ENCODE measurements at regions not wholly inside any gene's neighbourhood (a gene's known extent, or its start where the extent isn't known, plus 50 kb on each side); places are given as distances from the start of the nearest gene placed in this dataset.

DNA sequence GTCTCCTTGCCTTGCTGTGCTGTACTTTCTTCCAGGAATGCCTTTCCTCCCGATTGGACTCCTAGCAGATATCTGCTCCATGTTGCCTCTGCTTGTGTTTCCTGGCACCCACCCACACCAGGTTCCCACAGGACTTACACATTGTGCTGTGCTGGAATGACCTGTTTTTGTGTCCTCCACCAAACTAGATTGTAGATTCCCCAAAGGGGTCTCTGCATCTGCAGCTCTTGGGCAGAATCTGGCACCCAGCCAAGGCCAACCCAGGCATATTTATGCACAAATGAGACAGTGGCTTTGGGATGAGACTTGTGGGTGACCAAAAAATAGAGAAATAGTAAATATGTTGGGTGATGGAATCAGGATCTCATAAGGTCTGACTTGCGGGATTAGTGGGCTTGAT lies 278.2 kb downstream of the RRAGC start:
- ChIA-PET POLR2A (no interaction called here), CTCF (interaction anchor here (0.6 kb wide), 1 partner anchor 9 kb away, joined by 3 read pairs; no protein-coding TSS in a partner anchor)
- no peak for DNase-seq (ENCODE audit: low read depth, low spot score)
- no peak overlapping the region for H3K4me3 ChIP-seq (ENCODE audit: low read depth, low read length)
- TF ChIP-seq, protein P1, sequence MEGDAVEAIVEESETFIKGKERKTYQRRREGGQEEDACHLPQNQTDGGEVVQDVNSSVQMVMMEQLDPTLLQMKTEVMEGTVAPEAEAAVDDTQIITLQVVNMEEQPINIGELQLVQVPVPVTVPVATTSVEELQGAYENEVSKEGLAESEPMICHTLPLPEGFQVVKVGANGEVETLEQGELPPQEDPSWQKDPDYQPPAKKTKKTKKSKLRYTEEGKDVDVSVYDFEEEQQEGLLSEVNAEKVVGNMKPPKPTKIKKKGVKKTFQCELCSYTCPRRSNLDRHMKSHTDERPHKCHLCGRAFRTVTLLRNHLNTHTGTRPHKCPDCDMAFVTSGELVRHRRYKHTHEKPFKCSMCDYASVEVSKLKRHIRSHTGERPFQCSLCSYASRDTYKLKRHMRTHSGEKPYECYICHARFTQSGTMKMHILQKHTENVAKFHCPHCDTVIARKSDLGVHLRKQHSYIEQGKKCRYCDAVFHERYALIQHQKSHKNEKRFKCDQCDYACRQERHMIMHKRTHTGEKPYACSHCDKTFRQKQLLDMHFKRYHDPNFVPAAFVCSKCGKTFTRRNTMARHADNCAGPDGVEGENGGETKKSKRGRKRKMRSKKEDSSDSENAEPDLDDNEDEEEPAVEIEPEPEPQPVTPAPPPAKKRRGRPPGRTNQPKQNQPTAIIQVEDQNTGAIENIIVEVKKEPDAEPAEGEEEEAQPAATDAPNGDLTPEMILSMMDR (IDR thresholded peaks at IDR 0.05; ENCODE audit: insufficient read depth, low read length, missing control alignments): no peak

DNA sequence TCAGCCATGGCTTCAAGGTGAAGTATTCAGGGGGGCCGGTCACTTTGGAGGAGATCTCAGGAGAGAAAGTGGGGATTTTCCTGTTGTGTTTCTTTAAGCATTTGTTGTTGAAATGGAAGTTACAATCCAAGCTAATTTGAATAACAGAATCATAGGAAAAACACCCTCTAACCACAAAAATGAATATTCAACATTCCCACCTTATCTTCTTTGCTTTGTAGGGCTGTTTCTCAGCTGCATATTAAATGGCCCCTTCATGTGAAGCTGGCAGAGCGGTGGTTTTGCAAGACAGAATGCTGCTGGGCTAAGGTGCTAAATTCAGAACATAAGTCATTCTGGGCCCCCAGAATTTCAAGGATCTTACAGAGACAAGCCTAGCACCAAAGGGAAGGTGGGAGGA lies 279.0 kb downstream of the RRAGC start:
- H3K4me3 ChIP-seq (ENCODE audit: low read depth, low read length): no peak overlapping the region
- CTCF ChIA-PET: no interaction called here
- no peak for DNase-seq (ENCODE audit: low read depth, low spot score)
- POLR2A ChIA-PET: no interaction called here
- TF ChIP-seq, protein P1 (IDR thresholded peaks at IDR 0.05; ENCODE audit: insufficient read depth, low read length, missing control alignments): no peak

DNA sequence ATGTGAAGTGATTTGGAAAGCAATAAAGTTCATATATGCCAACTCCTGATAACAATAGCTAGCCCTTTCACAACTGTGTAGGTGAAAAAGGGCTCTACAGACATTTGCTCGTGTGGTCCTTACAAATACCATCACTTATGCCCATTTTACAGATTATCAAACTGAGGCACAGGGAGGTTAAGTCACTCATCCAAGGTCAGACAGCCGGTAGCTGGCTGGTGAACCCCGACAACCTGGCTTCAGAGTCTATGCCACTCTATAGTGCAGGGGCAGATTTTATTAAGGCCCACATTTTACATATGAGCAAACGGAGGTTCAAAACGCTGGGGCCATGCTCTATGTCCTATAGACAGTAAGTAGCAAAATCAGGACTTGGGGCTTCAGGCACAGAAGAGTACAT lies 280.5 kb downstream of the RRAGC start:
- no peak for DNase-seq (ENCODE audit: low read depth, low spot score)
- TF ChIP-seq, protein P1 (IDR thresholded peaks at IDR 0.05; ENCODE audit: insufficient read depth, low read length, missing control alignments): no peak
- POLR2A ChIA-PET: no interaction called here
- no peak overlapping the region for H3K4me3 ChIP-seq (ENCODE audit: low read depth, low read length)
- CTCF ChIA-PET: no interaction called here

DNA sequence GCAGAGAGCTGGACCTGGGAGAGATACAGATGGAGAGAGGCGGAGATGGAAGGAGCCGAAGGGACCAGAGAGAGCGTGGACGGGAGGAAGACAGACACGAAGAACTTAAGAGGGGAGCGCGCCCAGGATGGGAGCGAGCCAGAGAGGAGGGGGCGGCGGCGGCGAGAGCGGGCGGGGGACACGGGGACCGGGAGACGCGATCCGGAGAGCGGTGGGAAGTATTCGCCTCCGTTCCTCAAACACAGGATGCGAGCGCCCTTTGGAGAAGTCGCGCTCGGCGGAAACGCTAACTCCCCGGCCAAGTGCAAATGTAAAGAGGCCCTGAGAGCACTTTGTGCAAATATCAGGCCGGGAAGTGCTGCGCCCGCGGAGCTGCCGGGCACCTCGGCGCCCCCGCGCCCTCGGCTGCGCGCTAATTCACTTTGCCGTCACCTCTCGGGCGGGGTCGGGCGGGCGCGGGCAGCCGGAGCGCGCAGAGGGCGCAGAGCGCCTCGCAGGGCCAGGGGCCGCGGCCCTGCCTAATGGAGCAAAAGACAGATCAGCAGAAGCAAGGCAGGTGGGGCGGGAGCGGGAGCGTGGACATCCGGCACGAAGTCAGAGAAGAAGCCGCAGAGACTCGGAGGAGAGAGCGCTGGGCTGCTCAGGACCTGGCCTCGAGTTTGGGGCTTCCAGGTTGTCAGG lies 281.2 kb downstream of the RRAGC start:
- POLR2A ChIA-PET: no interaction called here
- no peak overlapping the region for H3K4me3 ChIP-seq (ENCODE audit: low read depth, low read length)
- TF ChIP-seq, protein P1 (IDR thresholded peaks at IDR 0.05; ENCODE audit: insufficient read depth, low read length, missing control alignments): no peak
- CTCF ChIA-PET: no interaction called here
- no peak for DNase-seq (ENCODE audit: low read depth, low spot score)

DNA sequence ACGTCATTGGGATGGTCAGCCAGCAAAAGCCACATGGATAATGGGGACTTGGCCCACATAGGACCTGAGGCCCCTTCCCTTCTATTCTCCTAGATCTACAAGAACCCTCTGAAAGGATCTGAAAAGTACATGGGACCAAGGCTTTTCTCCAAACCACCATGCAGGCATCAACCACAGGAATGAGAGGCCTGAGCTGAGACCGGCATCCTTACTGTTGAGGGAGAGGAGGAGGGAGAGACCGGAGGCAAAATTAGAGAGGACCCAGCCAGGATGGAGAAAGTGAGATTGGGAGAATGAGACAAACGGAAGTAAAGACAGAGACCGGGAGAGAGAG lies 281.7 kb downstream of the RRAGC start:
- ChIA-PET CTCF (no interaction called here), POLR2A (no interaction called here)
- TF ChIP-seq, protein P1 (IDR thresholded peaks at IDR 0.05; ENCODE audit: insufficient read depth, low read length, missing control alignments): no peak
- no peak for DNase-seq (ENCODE audit: low read depth, low spot score)
- H3K4me3 ChIP-seq (ENCODE audit: low read depth, low read length): no peak overlapping the region

DNA sequence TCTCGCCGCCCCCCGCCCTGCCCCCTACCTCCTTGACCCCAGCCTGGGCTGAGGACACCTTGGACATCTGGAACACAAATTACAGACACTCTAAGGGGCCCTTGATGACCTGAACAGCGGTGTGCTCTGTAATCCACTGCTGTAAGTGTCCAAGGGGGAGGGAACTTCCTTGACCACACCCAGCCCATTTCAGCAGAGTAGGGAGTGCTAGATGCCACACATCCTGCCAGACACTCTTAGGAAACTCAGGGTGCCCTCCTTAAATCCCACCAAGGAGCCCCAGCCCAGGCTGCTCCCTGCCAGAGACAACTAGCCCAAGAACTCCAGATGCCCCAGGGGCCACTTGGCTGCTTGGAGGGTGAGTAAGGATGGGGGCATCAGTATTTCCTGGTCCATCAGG lies 282.2 kb downstream of the RRAGC start:
- TF ChIP-seq, protein P1 (IDR thresholded peaks at IDR 0.05; ENCODE audit: insufficient read depth, low read length, missing control alignments): no peak
- DNase-seq (ENCODE audit: low read depth, low spot score): no peak
- CTCF ChIA-PET: interaction anchor here (1.0 kb wide), 1 partner anchor 10 kb away, joined by 3 read pairs; no protein-coding TSS in a partner anchor

More for the DNA sequence above, 282.2 kb downstream of the RRAGC start:
- no peak overlapping the region for H3K4me3 ChIP-seq (ENCODE audit: low read depth, low read length)
- POLR2A ChIA-PET: no interaction called here
